IMR-90 (cell line): ENCODE measurements at regions not wholly inside any gene's neighbourhood (a gene's known extent, or its start where the extent isn't known, plus 50 kb on each side); places are given as distances from the start of the nearest gene placed in this dataset.

Experiments
- ATAC-seq: fragments of 200-7000 bp; cut with Tn5 transposase; 2 replicates; pipeline ENCODE4 v1.9.1; 2020; ENCODE audit warnings: low read depth, mild to moderate bottlenecking, moderate library complexity
- BruUV-seq: library from RNA; stranded (reverse); fragments of 400-500 nt; replicated peaks from 2 replicates; lab custom pipeline; 2021; lab: Mats Ljungman, UMichigan
- CTCF ChIA-PET: fragments of 300-600 bp; formaldehyde crosslinking; extraction: SDS; loops from one replicate; lab custom pipeline; 2021; ENCODE audit warnings: antibody characterized with exemption; lab: Yijun Ruan, JAX
- POLR2A ChIA-PET: fragments of 300-600 bp; sonication (Branson Sonifier 250); formaldehyde crosslinking; loops from one replicate; lab custom pipeline; 2022; ENCODE audit warnings: antibody characterized with exemption; ENCODE audit not compliant: unreplicated experiment; lab: Charles Lee
- DNase-seq: peaks from one replicate; pipeline ENCODE4 v3.0.0; 2013
- H2AFZ ChIP-seq: replicated peaks from 2 replicates; pipeline ENCODE3; 2013; ENCODE audit warnings: low read length, mild to moderate bottlenecking; ENCODE audit not compliant: poor library complexity
- H2AK5ac ChIP-seq: 2 replicates; pipeline ENCODE4 v1.6.1; 2013; ENCODE audit warnings: low read depth, low read length, inconsistent platforms
- H2AK9ac ChIP-seq: replicated peaks from 2 replicates; pipeline ENCODE3; 2013; ENCODE audit warnings: mild to moderate bottlenecking, low read depth, low read length, moderate library complexity; ENCODE audit not compliant: poor library complexity
- H2BK120ac ChIP-seq: 2 replicates; pipeline ENCODE4 v1.6.1; 2013; ENCODE audit warnings: low read depth, low read length, inconsistent platforms
- H2BK15ac ChIP-seq: 3 replicates; pipeline ENCODE4 v1.6.1; 2013; ENCODE audit warnings: low read depth, low read length, inconsistent platforms
- H2BK20ac ChIP-seq: 2 replicates; pipeline ENCODE4 v1.6.1; 2013; ENCODE audit warnings: low read depth, mild to moderate bottlenecking, inconsistent platforms, low read length, moderate library complexity
- H2BK5ac ChIP-seq: 2 replicates; pipeline ENCODE4 v1.6.1; 2013; ENCODE audit warnings: mild to moderate bottlenecking, low read depth, low read length, inconsistent platforms; ENCODE audit not compliant: poor library complexity, severe bottlenecking
- H3K14ac ChIP-seq: replicated peaks from 2 replicates; pipeline ENCODE4 v1.6.1; 2013; ENCODE audit warnings: low read depth, low read length, inconsistent platforms
- H3K18ac ChIP-seq: 2 replicates; pipeline ENCODE4 v1.6.1; 2013; ENCODE audit warnings: low read depth, low read length, control low read depth
- H3K23ac ChIP-seq: 2 replicates; pipeline ENCODE4 v1.6.1; 2013; ENCODE audit warnings: low read depth, low read length, inconsistent platforms
- H3K27ac ChIP-seq: 2 replicates; pipeline ENCODE4 v1.5.1; 2013; ENCODE audit warnings: mild to moderate bottlenecking, control low read depth, low read length; ENCODE audit not compliant: insufficient read depth
- H3K27me3 ChIP-seq: 2 replicates; pipeline ENCODE4 v1.6.1; 2013; ENCODE audit warnings: low read length; ENCODE audit not compliant: control insufficient read depth, insufficient read depth
- H3K36me3 ChIP-seq: 2 replicates; pipeline ENCODE4 v1.6.1; 2013; ENCODE audit warnings: low read length, mixed read lengths; ENCODE audit not compliant: control insufficient read depth, insufficient read depth
- H3K4ac ChIP-seq: 2 replicates; pipeline ENCODE4 v1.6.1; 2013; ENCODE audit warnings: low read depth, low read length, inconsistent platforms
- H3K4me1 ChIP-seq: 2 replicates; pipeline ENCODE4 v1.6.1; 2013; ENCODE audit warnings: low read length, mixed read lengths; ENCODE audit not compliant: control insufficient read depth, insufficient read depth
- H3K4me2 ChIP-seq: 2 replicates; pipeline ENCODE4 v1.6.1; 2013; ENCODE audit warnings: low read depth, mild to moderate bottlenecking, control low read depth, low read length, moderate library complexity
- H3K4me3 ChIP-seq: 2 replicates; pipeline ENCODE4 v1.5.1; 2013; ENCODE audit warnings: low read depth, mild to moderate bottlenecking, control low read depth, low read length, moderate library complexity; ENCODE audit not compliant: insufficient read depth
- H3K56ac ChIP-seq: 2 replicates; pipeline ENCODE4 v1.6.1; 2013; ENCODE audit warnings: low read length, inconsistent platforms; ENCODE audit not compliant: insufficient read depth; ENCODE audit errors: extremely low read depth
- H3K79me1 ChIP-seq, 2 experiments: 2 replicates each; pipeline ENCODE4 v1.6.1; 2013; ENCODE audit warnings: low read length in 2 of 2, inconsistent platforms in 1 of 2, low read depth in 1 of 2
- H3K9ac ChIP-seq: 2 replicates; pipeline ENCODE4 v1.6.1; 2013; ENCODE audit warnings: low read depth, low read length, control low read depth
- H3K9me1 ChIP-seq: 2 replicates; pipeline ENCODE4 v1.6.1; 2013; ENCODE audit warnings: low read length, inconsistent platforms; ENCODE audit not compliant: insufficient read depth
- H3K9me3 ChIP-seq: 2 replicates; pipeline ENCODE4 v1.6.1; 2013; ENCODE audit warnings: low read length; ENCODE audit not compliant: control insufficient read depth, insufficient read depth
- H4K20me1 ChIP-seq: 2 replicates; pipeline ENCODE4 v1.6.1; 2013; ENCODE audit warnings: low read length, inconsistent platforms; ENCODE audit not compliant: insufficient read depth
- H4K5ac ChIP-seq: 2 replicates; pipeline ENCODE4 v1.6.1; 2013; ENCODE audit warnings: mild to moderate bottlenecking, low read depth, low read length, control low read depth
- H4K8ac ChIP-seq, 2 experiments: 2 replicates each; pipeline ENCODE4 v1.6.1; 2013; ENCODE audit warnings: low read depth in 2 of 2, low read length in 2 of 2, control low read depth in 1 of 2, inconsistent platforms in 1 of 2
- H4K91ac ChIP-seq: 2 replicates; pipeline ENCODE4 v1.6.1; 2013; ENCODE audit warnings: low read depth, low read length, inconsistent platforms; ENCODE audit not compliant: insufficient read depth
- BHLHE40 ChIP-seq: fragments of 150-350 bp; IDR thresholded peaks from 2 replicates; pipeline ENCODE4 v1.6.1; 2016; ENCODE audit warnings: mild to moderate bottlenecking, low read depth, low read length
- CEBPB ChIP-seq: IDR thresholded peaks from 2 replicates; pipeline ENCODE4 v1.6.1; 2012; ENCODE audit warnings: low read depth, low read length, improper control_type of control experiment
- CHD1 ChIP-seq: IDR thresholded peaks from 2 replicates; pipeline ENCODE4 v1.6.1; 2012; ENCODE audit warnings: low read depth, low read length, improper control_type of control experiment
- ELK1 ChIP-seq: fragments of 150-350 bp; IDR thresholded peaks from 2 replicates; pipeline ENCODE4 v1.6.1; 2016; ENCODE audit warnings: low read depth, mild to moderate bottlenecking, low read length, moderate library complexity, borderline replicate concordance
- FOS ChIP-seq: fragments of 150-350 bp; IDR thresholded peaks from 2 replicates; pipeline ENCODE4 v1.6.1; 2016; ENCODE audit warnings: low read depth, low read length
- MAZ ChIP-seq: IDR thresholded peaks from 2 replicates; pipeline ENCODE4 v1.6.1; 2012; ENCODE audit warnings: low read depth, mild to moderate bottlenecking, low read length, improper control_type of control experiment, moderate library complexity, borderline replicate concordance
- POLR2A ChIP-seq: IDR thresholded peaks from 2 replicates; pipeline ENCODE4 v1.6.1; 2012; ENCODE audit warnings: mild to moderate bottlenecking, low read depth, low read length
- RAD21 ChIP-seq: IDR thresholded peaks from 2 replicates; pipeline ENCODE4 v1.6.1; 2012; ENCODE audit warnings: low read length, improper control_type of control experiment
- RCOR1 ChIP-seq: IDR thresholded peaks from 2 replicates; pipeline ENCODE4 v1.6.1; 2012; ENCODE audit warnings: mild to moderate bottlenecking, low read length, improper control_type of control experiment; ENCODE audit not compliant: insufficient replicate concordance
- RFX5 ChIP-seq: IDR thresholded peaks from 2 replicates; pipeline ENCODE4 v1.8.0; 2012; ENCODE audit warnings: low read depth, mild to moderate bottlenecking, low read length, moderate library complexity
- SMC3 ChIP-seq: fragments of 150-350 bp; IDR thresholded peaks from 2 replicates; pipeline ENCODE4 v1.6.1; 2016; ENCODE audit warnings: low read depth, mild to moderate bottlenecking, antibody characterized with exemption, low read length, moderate library complexity
- USF2 ChIP-seq: fragments of 150-350 bp; IDR thresholded peaks from 2 replicates; pipeline ENCODE4 v1.6.1; 2017; ENCODE audit warnings: mild to moderate bottlenecking, antibody characterized with exemption, low read length, low read depth
- WGBS, 2 experiments: methylation state at CpG; one replicate each; pipeline versions ENCODE4 v1.1.5 to v1.1.7; 2013; ENCODE audit warnings: missing lambda C conversion rate in 2 of 2; ENCODE audit not compliant: insufficient read length in 1 of 2; ENCODE audit errors: extremely low coverage in 2 of 2; 5-methylcytosine and 5-hydroxymethylcytosine counted together
- dilution Hi-C: fragments of 300-500 bp; cut with HindIII; formaldehyde crosslinking; loops from one replicate; pipeline ENCODE4 v1.14.3; 2018; ENCODE audit warnings: low sequenced_read_pairs; ENCODE audit not compliant: unreplicated experiment
- in situ Hi-C: fragments of 300-500 bp; cut with MboI; formaldehyde crosslinking; loops from 3 replicates; pipeline ENCODE4 v1.14.3; 2019; ENCODE audit warnings: low sequenced_read_pairs, inconsistent platforms, mixed read lengths
- intact Hi-C: fragments of 100-400 bp; cut with micrococcal nuclease; formaldehyde crosslinking; loops from 2 replicates; pipeline ENCODE4 v1.10.0; 2022

GRCh38 chr2:176751314-176752227 lies 461.0 kb upstream of the HNRNPA3 start (continued):
- TF ChIP-seq USF2: no peak

GRCh38 chr2:176752295-176752694 lies 460.3 kb upstream of the HNRNPA3 start:
- Histone ChIP-seq H2BK120ac (no peak overlapping the region), H3K56ac (no peak overlapping the region), H3K36me3 (no peaks in the 10 kb centered on the region), H3K9me1 (no peaks in the 10 kb centered on the region), H4K5ac (no peak overlapping the region), H3K9ac (no peak overlapping the region), H3K4ac (no peak overlapping the region), H3K4me3 (no peak overlapping the region), H3K27ac (no peak overlapping the region), H2BK20ac (no peak overlapping the region), H3K14ac (no peak overlapping the region), H2AK5ac (no peak overlapping the region), H4K8ac (no peak overlapping the region), H3K27me3 (no peaks in the 10 kb centered on the region), H4K91ac (no peak overlapping the region), H2BK15ac (no peak overlapping the region), H3K9me3 (no peaks in the 10 kb centered on the region), H2BK5ac (no peak overlapping the region), H4K20me1 (no peaks in the 10 kb centered on the region), H3K18ac (no peak overlapping the region), H2AK9ac (no peak overlapping the region), H3K4me2 (no peak overlapping the region), H2AFZ (no peak overlapping the region), H3K23ac (no peak overlapping the region), H3K79me1 (no peaks in the 10 kb centered on the region), H3K4me1 (no peaks in the 10 kb centered on the region)
- in situ Hi-C loops: no loop called here
- DNase-seq (no peak), ATAC-seq (no peak)
- ChIA-PET CTCF (no interaction called here), POLR2A (no interaction called here)
- dilution Hi-C loops: no loop called here
- no TSS peak for BruUV-seq
- intact Hi-C loops: no loop called here
- WGBS, 2 experiments: no CpG with 5 or more reads among the region's 1 CpG
- TF ChIP-seq BHLHE40 (no peak), RCOR1 (no peak), CEBPB (no peak), POLR2A (no peak), MAZ (no peak), USF2 (no peak), SMC3 (no peak), FOS (no peak), RFX5 (no peak), CHD1 (no peak), ELK1 (no peak), RAD21 (no peak)
